CD4-positive, alpha-beta T cell treated with Interleukin-1 beta for 1 hour (primary cell): ENCODE measurements at regions not wholly inside any gene's neighbourhood (a gene's known extent, or its start where the extent isn't known, plus 50 kb on each side); places are given as distances from the start of the nearest gene placed in this dataset.
"Not testable (repeated sequence)": the region's sequence is repeated elsewhere in the genome, so short reads cannot be mapped to it uniquely, and the experiment has no call there.

Source experiments
- DNase-seq, 2 donors: peaks; one replicate each; pipeline ENCODE4 v3.0.0-alpha.2; 2020 to 2022

DNA sequence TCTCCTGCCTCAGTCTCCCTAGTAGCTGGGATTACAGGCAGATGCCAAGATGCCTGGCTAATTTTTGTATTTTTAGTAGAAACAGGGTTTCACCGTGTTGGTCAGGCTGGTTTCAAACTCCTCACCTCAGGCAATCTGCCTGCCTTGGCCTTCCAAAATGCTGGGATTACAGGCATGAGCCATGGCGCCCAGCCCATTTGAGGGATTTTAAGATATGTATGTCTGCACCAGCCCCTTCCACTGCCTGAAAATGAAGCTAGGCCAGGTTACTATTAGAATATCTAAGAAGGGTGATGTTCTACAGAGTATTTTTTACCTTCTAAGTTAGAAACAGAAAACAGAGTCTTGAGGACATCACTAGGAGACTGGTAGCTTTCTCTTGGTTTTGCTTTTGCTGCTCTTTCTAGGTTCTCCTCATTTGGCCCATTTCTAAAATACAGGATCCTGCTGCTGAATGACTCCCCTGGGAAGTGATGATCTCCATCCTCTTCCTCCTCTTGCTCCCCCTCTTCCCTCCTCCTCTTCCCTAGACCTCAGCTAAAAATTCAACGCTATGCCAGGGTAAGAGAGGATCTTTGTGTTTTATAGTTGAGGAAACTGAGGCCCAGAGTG lies 118.5 kb downstream of the MYCN start:
- DNase-seq = no peak

GRCh38 chr2:16058256-16058655 lies 117.9 kb downstream of the MYCN start:
- no peak for DNase-seq

DNA sequence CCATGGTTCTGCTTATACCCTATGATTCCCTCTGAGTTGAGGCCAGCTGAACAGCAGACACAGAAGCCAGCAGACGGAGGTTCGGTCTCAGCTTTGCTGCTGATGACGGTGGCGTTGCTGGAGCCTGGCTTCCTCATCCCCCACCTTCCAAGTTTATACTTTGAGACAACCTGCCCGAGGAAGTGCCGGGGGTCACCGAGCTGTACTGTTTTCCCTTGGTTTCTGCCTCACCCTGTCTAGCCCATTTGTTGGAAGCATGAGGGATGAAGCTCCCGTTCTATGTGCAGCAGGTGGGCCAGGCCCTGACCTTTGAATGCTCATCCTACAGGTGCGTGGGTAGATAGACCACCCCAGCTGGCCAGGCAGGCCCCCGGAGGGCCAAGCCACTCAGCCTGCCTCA lies 117.3 kb downstream of the MYCN start:
- no peak for DNase-seq

- no peak for DNase-seq
Observed at GRCh38 chr2:16055848-16056580, 115.7 kb downstream of the MYCN start.

- DNase-seq = no peak
Observed at GRCh38 chr2:16053437-16054257, 113.3 kb downstream of the MYCN start.

- not testable (repeated sequence) for DNase-seq
Observed at GRCh38 chr2:16052571-16053052, 112.3 kb downstream of the MYCN start.

DNA sequence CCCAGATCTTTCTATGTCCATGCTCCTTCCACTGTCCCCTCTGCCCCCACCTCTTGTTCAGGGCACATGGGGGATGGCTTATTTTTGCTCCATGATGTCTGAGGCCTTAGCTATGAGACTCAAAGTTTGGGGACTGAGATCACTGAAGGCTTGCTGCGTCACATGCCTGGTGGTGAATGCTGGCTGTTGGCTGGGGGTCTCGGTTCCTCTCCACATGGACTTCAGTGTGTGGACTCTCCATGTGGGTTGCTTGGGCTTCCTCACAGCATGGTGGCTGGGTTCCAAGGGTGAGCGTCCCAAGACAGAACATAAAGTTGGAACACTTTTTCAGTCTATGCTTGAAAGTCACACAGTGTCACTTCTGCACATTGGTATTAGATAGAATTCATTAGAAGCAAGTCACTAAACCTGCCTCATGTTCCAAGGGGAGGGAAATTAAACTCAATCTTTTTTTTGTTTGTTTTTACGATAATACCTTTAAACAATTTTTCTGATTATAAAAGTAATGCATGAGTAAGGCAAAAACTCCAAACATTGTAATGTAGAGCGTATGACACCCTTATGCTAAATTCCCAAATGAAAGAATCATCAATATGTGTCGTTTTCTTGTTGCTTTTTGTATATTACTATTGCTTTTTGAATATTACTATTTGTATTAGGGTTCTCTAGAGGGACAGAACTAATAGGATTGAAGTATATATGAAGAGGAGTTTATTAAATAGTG lies 111.7 kb downstream of the MYCN start:
- DNase-seq = no peak

GRCh38 chr2:16050908-16051489 lies 110.6 kb downstream of the MYCN start:
- DNase-seq = no peak

- DNase-seq = no peak
Observed at GRCh38 chr2:16050261-16050907, 110.0 kb downstream of the MYCN start.

DNA sequence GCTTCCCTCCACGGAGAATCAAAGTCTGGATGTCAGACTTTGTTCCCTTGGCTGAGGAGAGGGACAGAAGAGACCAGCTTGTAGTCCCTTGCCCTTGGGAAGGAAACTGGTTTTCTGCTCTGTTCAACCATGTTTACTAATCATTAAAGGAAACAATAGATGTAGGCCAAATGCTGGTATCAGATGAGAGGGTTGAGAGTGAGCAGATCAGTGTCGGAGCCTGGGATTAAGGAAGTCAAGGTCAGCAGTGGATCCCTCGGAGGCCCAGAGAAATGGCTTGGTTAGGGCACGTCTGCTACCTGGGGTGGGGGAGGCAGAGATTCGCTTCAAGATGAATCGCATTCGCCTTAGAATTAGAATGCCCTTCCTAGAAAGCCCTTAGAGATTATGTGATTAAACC lies 109.1 kb downstream of the MYCN start:
- DNase-seq = no peak

DNA sequence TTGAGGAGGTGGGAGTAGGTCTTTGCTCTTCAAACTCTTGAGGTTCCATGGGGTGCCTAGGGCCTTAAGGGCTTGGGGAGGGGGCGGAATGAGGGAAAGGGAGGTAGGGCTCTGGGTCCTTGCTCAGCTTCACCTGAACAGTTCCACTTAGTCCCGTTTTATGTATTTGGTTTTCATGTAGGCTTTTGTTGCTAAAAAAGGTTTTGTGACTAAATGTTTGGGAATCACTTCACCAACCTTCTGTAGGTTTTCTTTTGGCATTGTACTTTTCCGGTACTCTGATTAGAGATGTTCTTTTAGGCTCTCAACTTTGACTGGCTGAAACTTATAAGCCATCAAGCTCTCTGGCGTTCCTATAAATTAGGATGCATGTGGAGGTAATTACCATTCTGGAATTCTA lies 108.1 kb downstream of the MYCN start:
- no peak for DNase-seq

- no peak for DNase-seq
Observed at GRCh38 chr2:16047701-16048100, 107.4 kb downstream of the MYCN start.

GRCh38 chr2:16046649-16047048 lies 106.3 kb downstream of the MYCN start:
- no peak for DNase-seq

DNA sequence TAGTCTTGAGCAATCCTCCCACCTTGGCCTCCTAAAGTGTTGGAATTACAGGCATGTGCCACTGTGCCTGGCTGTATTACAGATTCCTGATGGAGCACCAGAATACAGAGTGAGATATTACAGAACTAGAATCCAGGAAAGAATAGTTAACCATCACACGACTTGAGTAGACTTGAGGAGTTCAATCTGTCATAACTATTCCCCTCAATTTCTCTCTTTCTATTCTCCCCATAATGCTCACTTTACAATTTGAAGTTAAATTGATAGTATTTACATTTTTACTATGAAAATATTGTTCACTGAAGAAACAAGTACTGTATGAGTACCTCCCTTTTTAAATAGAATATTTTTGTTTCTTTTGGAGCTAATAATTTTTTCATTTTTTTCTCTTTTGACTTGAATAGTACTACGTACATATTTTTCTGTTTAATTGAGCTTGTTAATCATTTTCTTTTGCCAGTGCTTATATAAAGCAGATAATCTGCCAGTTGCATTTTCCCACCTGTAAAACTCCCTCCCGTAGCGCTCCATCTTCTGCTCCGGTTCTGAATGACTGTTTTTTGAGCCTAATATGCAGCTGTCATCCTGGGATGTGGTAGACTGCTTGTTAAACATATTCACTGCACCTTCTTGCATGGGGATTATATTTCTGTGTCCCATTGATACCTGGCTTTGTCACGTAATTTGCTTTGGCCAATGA lies 105.5 kb downstream of the MYCN start:
- DNase-seq = no peak

GRCh38 chr2:16044946-16045456 lies 104.7 kb downstream of the MYCN start:
- DNase-seq = no peak

DNA sequence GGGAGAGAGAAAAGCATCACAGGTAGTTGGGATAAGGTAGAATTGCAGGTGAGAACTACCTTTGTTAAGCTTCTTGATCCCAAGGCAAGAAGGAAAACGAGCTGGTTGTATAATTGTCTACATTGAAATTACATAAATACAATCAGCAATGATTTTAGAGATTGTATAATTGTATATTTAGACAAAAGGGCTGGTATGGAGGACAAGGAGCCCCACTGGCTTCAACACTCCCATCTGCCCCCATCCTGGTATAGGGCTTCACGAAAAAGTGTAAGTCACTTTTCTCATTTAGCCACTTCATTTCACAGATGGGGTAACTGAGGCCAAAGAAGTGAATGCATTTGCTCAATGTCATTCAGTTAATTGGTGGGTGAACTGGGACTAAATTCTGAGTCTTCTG lies 103.3 kb downstream of the MYCN start:
- no peak for DNase-seq

DNA sequence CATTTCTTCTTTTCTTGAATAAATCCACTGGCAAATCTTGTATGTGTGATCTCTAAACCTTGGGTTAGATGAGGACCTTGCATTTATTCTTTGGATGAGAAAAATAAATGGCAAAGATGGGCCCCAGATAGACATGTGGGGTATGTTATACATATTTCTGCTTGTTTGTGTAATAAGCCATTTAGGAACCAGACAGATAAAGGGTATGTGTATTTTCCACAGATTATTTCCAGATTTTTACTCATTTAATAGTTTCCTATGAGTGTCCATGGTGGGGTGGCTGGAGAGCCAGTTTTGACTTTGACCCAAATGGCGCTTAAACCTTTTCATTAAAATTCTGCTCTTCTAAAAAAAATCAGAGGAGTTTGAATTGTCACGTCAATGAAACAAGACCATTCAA lies 102.8 kb downstream of the MYCN start:
- DNase-seq = no peak

DNA sequence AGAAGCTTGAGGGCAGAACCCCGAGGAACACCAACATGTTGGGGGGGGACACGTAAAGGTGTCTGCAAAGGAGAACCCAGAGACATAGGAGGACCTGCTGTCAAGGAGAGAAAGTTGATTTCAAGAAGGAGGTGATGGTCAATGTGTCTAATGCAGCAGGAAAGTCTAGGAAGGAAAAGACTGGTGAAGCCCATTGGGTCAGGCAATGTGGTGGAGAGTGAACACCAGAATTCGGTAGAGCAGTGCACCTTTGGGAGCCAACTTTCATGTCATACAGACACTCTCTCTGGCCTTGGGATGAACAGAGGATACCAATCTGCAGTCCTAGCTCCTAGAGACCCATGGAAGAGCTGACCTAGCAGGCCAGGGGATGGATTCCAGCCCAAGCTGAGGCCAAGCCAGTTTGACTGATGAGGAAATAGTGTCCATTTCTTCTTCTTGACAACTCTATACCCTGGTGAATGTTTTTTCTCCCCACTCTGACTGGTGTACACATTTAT lies 101.9 kb downstream of the MYCN start:
- no peak for DNase-seq

GRCh38 chr2:16040271-16041010 lies 100.1 kb downstream of the MYCN start:
- DNase-seq = no peak

DNA sequence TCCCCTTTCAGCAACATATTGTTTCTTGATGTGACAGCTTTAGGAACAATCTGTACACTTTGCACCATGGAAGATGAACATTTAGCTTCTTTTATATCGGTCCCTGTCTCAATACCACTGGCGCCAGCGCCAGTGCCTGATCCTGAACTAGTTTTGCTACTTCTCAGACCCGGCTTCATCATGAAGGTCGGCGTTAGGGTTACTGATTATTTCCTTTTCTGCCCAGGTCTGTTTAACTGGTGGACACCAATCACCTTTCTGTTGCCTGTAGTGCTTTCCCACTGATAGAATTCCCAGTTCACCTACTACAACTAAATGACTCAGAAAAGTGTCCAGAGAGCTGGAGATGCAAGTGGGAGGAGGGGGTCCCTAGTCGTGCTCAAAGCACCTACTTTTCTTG lies 99.5 kb downstream of the MYCN start:
- no peak for DNase-seq
